CD14-positive monocyte (primary cell): ENCODE measurements at regions not wholly inside any gene's neighbourhood (a gene's known extent, or its start where the extent isn't known, plus 50 kb on each side); places are given as distances from the start of the nearest gene placed in this dataset.

ENCODE experiments used
- DNase-seq, 3 donors: peaks; one replicate each; pipeline ENCODE4 v3.0.0-alpha.2; 2011 to 2022
- H2AFZ ChIP-seq: 2 replicates; pipeline ENCODE4 v1.6.0; 2012; ENCODE audit warnings: mild to moderate bottlenecking, low read depth, low read length, inconsistent platforms; ENCODE audit not compliant: insufficient read depth, poor library complexity, severe bottlenecking
- H3K27ac ChIP-seq, 2 donors: 1 replicate in 1 of 2; 2 replicates in 1 of 2; pipeline ENCODE4 v1.5.1; 2012 to 2013; ENCODE audit warnings: low read length in 2 of 2, control low read depth in 1 of 2, inconsistent platforms in 1 of 2, low read depth in 1 of 2, mild to moderate bottlenecking in 1 of 2
- H3K27me3 ChIP-seq, 2 donors: one replicate each; pipeline versions ENCODE4 v1.6.0 to v1.6.1; 2011 to 2013; ENCODE audit warnings: low read length in 2 of 2; ENCODE audit not compliant: control insufficient read depth in 2 of 2, insufficient read depth in 2 of 2
- H3K36me3 ChIP-seq, 2 donors: replicated peaks in 1 of 2; 1 replicate in 1 of 2; 2 replicates in 1 of 2; pipeline versions ENCODE4 v1.5.1 to v1.6.1; 2012 to 2013; ENCODE audit warnings: low read length in 2 of 2, control low read depth in 1 of 2, inconsistent platforms in 1 of 2, mild to moderate bottlenecking in 1 of 2; ENCODE audit not compliant: insufficient read depth in 2 of 2, control insufficient read depth in 1 of 2
- H3K4me1 ChIP-seq, 2 donors: 1 replicate in 1 of 2; 2 replicates in 1 of 2; pipeline versions ENCODE4 v1.5.1 to v1.6.1; 2012 to 2013; ENCODE audit warnings: low read length in 2 of 2, control low read depth in 1 of 2, inconsistent platforms in 1 of 2, mild to moderate bottlenecking in 1 of 2, moderate library complexity in 1 of 2; ENCODE audit not compliant: insufficient read depth in 2 of 2, control insufficient read depth in 1 of 2
- H3K4me2 ChIP-seq: replicated peaks from 2 replicates; pipeline ENCODE3; 2012; ENCODE audit warnings: low read length, moderate library complexity, mild to moderate bottlenecking; ENCODE audit not compliant: poor library complexity, severe bottlenecking; ENCODE audit errors: extremely low read depth
- H3K4me3 ChIP-seq, 3 experiments: fragments of 200-600 bp in 1 of 3; sonication (generic) in 1 of 3; replicated peaks in 1 of 3; 1 replicate in 2 of 3; 2 replicates in 1 of 3; pipeline ENCODE4 v1.5.1; 2011 to 2013; ENCODE audit warnings: low read length in 3 of 3, mild to moderate bottlenecking in 3 of 3, control low read depth in 2 of 3, low read depth in 2 of 3, inconsistent platforms in 1 of 3, moderate library complexity in 1 of 3
- H3K79me2 ChIP-seq: 2 replicates; pipeline ENCODE4 v1.6.0; 2012; ENCODE audit warnings: mild to moderate bottlenecking, control low read depth, inconsistent platforms, low read length, moderate library complexity; ENCODE audit not compliant: insufficient read depth
- H3K9ac ChIP-seq: 2 replicates; pipeline ENCODE4 v1.6.0; 2017; ENCODE audit warnings: low read length, mild to moderate bottlenecking; ENCODE audit not compliant: insufficient read depth, poor library complexity, severe bottlenecking
- H3K9me3 ChIP-seq, 2 donors: replicated peaks in 1 of 2; 1 replicate in 1 of 2; 2 replicates in 1 of 2; pipeline versions ENCODE4 v1.5.1 to v1.6.1; 2012 to 2013; ENCODE audit warnings: low read length in 2 of 2, control low read depth in 1 of 2; ENCODE audit not compliant: control insufficient read depth in 1 of 2, insufficient read depth in 1 of 2
- H4K20me1 ChIP-seq: 2 replicates; pipeline ENCODE4 v1.6.0; 2012; ENCODE audit warnings: mild to moderate bottlenecking, low read length, control low read depth, moderate library complexity; ENCODE audit not compliant: insufficient read depth
- H3K27ac Mint-ChIP-seq, 7 donors: one replicate each; pipeline ENCODE4 v1.8.0; 2020; ENCODE audit warnings: mild to moderate bottlenecking in 7 of 7, mixed read lengths in 7 of 7, moderate library complexity in 6 of 7, inconsistent platforms in 2 of 7
- H3K27me3 Mint-ChIP-seq, 3 donors: one replicate each; pipeline ENCODE4 v1.8.0; 2021 to 2022; ENCODE audit warnings: low read depth in 3 of 3, mild to moderate bottlenecking in 3 of 3, mixed read lengths in 3 of 3, moderate library complexity in 3 of 3, inconsistent platforms in 1 of 3
- H3K36me3 Mint-ChIP-seq, 2 donors: one replicate each; pipeline ENCODE4 v1.8.0; 2020; ENCODE audit warnings: mixed read lengths in 2 of 2, inconsistent platforms in 1 of 2, mild to moderate bottlenecking in 1 of 2
- H3K4me1 Mint-ChIP-seq: one replicate; pipeline ENCODE4 v1.8.0; 2020; ENCODE audit warnings: mild to moderate bottlenecking, mixed read lengths
- H3K4me3 Mint-ChIP-seq, 2 donors: one replicate each; pipeline ENCODE4 v1.8.0; 2020; ENCODE audit warnings: mild to moderate bottlenecking in 2 of 2, mixed read lengths in 2 of 2, moderate library complexity in 1 of 2
- H3K9me3 Mint-ChIP-seq, 7 donors: one replicate each; pipeline ENCODE4 v1.8.0; 2020 to 2022; ENCODE audit warnings: mixed read lengths in 7 of 7, mild to moderate bottlenecking in 6 of 7, moderate library complexity in 6 of 7, inconsistent platforms in 2 of 7
- CTCF ChIP-seq: fragments of 200-600 bp; IDR thresholded peaks from one replicate; pipeline ENCODE4 v1.8.0; 2022; ENCODE audit warnings: antibody characterized with exemption, mild to moderate bottlenecking
- WGBS: methylation state at CpG from one replicate; pipeline ENCODE4 v1.1.5; 2013; ENCODE audit warnings: missing lambda C conversion rate; ENCODE audit not compliant: insufficient coverage; 5-methylcytosine and 5-hydroxymethylcytosine counted together
- intact Hi-C, 2 donors: fragments of 100-400 bp; cut with micrococcal nuclease; formaldehyde crosslinking; loops; one replicate each; pipeline versions ENCODE4 v1.15.0 to v1.15.1; 2023

GRCh38 chr9:29741169-29741568 is 2167.9 kb upstream of the C9orf72 start:
- H4K20me1 ChIP-seq, result no peaks in the 10 kb centered on the region
- intact Hi-C loops, result loop anchor here in 1 of 2 donors (10.0 kb wide), 1 partner anchor 64 kb away; no protein-coding TSS in a partner anchor
- no peaks in the 10 kb centered on the region for H3K27me3 ChIP-seq
- H3K9me3 Mint-ChIP-seq, result peaks cover 0 to 7% (median 2%) of the 10 kb centered on the region in 7 donors
- no peak overlapping the region for H3K4me3 ChIP-seq
- H2AFZ ChIP-seq, result no peak overlapping the region
- H3K27ac Mint-ChIP-seq, result no peak overlapping the region
- no peaks in the 10 kb centered on the region for H3K4me1 Mint-ChIP-seq
- no peak for DNase-seq
- no peak for TF ChIP-seq CTCF
- no peaks in the 10 kb centered on the region for H3K36me3 Mint-ChIP-seq
- no peaks in the 10 kb centered on the region for H3K9me3 ChIP-seq
- H3K4me2 ChIP-seq, result no peak overlapping the region
- H3K36me3 ChIP-seq, result no peaks in the 10 kb centered on the region
- H3K27me3 Mint-ChIP-seq, result no peaks in the 10 kb centered on the region
- H3K9ac ChIP-seq, result no peak overlapping the region
- H3K79me2 ChIP-seq, result no peaks in the 10 kb centered on the region
- no peak overlapping the region for H3K4me3 Mint-ChIP-seq
- H3K27ac ChIP-seq, result no peak overlapping the region
- no peaks in the 10 kb centered on the region for H3K4me1 ChIP-seq

DNA sequence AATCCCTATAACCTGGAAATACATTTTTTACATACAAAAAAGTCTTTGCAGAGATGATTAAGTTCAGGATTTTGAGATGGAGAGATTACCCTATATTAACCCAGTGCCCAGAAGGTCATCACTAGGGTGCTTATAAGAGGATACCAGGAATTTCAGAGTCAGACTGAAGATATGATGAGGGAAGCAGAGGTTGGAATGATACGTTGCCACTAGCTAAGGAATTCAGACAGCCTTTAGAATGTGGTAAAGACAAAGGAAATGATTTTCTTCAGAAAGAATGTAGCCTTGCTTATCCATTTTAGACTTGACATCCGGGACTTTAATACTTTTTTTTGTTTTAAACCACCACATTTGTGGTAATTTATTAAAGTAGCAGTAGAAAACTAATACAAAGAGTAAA is 2176.8 kb upstream of the C9orf72 start:
- intact Hi-C loops, result no loop called here
- Histone ChIP-seq H3K4me1 (no peaks in the 10 kb centered on the region), H2AFZ (no peak overlapping the region), H3K27me3 (no peaks in the 10 kb centered on the region), H3K4me2 (no peak overlapping the region), H3K79me2 (no peaks in the 10 kb centered on the region), H3K36me3 (no peaks in the 10 kb centered on the region), H3K9me3 (peaks cover 0 to 4% of the 10 kb centered on the region in 2 donors), H3K9ac (no peak overlapping the region), H4K20me1 (no peaks in the 10 kb centered on the region), H3K27ac (no peak overlapping the region), H3K4me3 (no peak overlapping the region)
- no peak overlapping the region for H3K4me3 Mint-ChIP-seq
- H3K27ac Mint-ChIP-seq, result no peak overlapping the region
- TF ChIP-seq CTCF, result no peak
- no peaks in the 10 kb centered on the region for H3K4me1 Mint-ChIP-seq
- 75% methylated on average over 1 of the region's 2 CpGs for WGBS
- no peaks in the 10 kb centered on the region for H3K27me3 Mint-ChIP-seq
- peaks cover 0 to 5% (median 2%) of the 10 kb centered on the region in 7 donors for H3K9me3 Mint-ChIP-seq
- H3K36me3 Mint-ChIP-seq, result no peaks in the 10 kb centered on the region
- no peak for DNase-seq
